Muscle layer of colon (tissue), 2 donors: ENCODE measurements at regions not wholly inside any gene's neighbourhood (a gene's known extent, or its start where the extent isn't known, plus 50 kb on each side); places are given as distances from the start of the nearest gene placed in this dataset.

Source experiments
- H3K27ac ChIP-seq: one replicate; pipeline ENCODE4 v1.7.0; 2013; ENCODE audit warnings: low read depth, mild to moderate bottlenecking, low read length, moderate library complexity
- H3K27me3 ChIP-seq, 2 donors: one replicate each; pipeline ENCODE4 v1.7.0; 2013; ENCODE audit warnings: low read length in 2 of 2, mild to moderate bottlenecking in 2 of 2; ENCODE audit not compliant: insufficient read depth in 2 of 2, control insufficient read depth in 1 of 2
- H3K36me3 ChIP-seq: one replicate; pipeline ENCODE4 v1.7.0; 2013; ENCODE audit warnings: mild to moderate bottlenecking, low read length; ENCODE audit not compliant: insufficient read depth
- H3K4me1 ChIP-seq: one replicate; pipeline ENCODE4 v1.7.0; 2013; ENCODE audit warnings: mild to moderate bottlenecking, low read length; ENCODE audit not compliant: insufficient read depth
- H3K4me3 ChIP-seq, 2 donors: one replicate each; pipeline ENCODE4 v1.7.0; 2013; ENCODE audit warnings: low read length in 2 of 2, low read depth in 1 of 2, mild to moderate bottlenecking in 1 of 2, moderate library complexity in 1 of 2
- H3K9ac ChIP-seq: one replicate; pipeline ENCODE4 v1.7.0; 2013; ENCODE audit warnings: low read length
- H3K9me3 ChIP-seq: one replicate; pipeline ENCODE4 v1.7.0; 2013; ENCODE audit warnings: mild to moderate bottlenecking, low read length
- donor health status: abdominal sarcoma.
- donor health status: Adenocarcinoma of cecum.

- H3K27ac ChIP-seq = no peak overlapping the region
Observed at GRCh38 chr1:55997536-55997935, 581.8 kb downstream of the PLPP3 start.

GRCh38 chr1:55993646-55994318 is 585.6 kb downstream of the PLPP3 start:
- H3K4me1 ChIP-seq = no peaks in the 10 kb centered on the region
- no peaks in the 10 kb centered on the region for H3K36me3 ChIP-seq
- H3K4me3 ChIP-seq = no peak overlapping the region
- H3K27ac ChIP-seq = no peak overlapping the region
- no peaks in the 10 kb centered on the region for H3K27me3 ChIP-seq
- no peak overlapping the region for H3K9ac ChIP-seq
- no peaks in the 10 kb centered on the region for H3K9me3 ChIP-seq

More at GRCh38 chr1:55997536-55997935, 581.8 kb downstream of the PLPP3 start:
- H3K4me1 ChIP-seq = no peaks in the 10 kb centered on the region
- H3K27me3 ChIP-seq = no peaks in the 10 kb centered on the region
- H3K4me3 ChIP-seq = no peak overlapping the region
- H3K9ac ChIP-seq = no peak overlapping the region
- H3K36me3 ChIP-seq = no peaks in the 10 kb centered on the region
- no peaks in the 10 kb centered on the region for H3K9me3 ChIP-seq

GRCh38 chr1:55990007-55990406 is 589.4 kb downstream of the PLPP3 start:
- Histone ChIP-seq H3K27me3 (no peaks in the 10 kb centered on the region), H3K36me3 (no peaks in the 10 kb centered on the region), H3K9ac (no peak overlapping the region), H3K27ac (no peak overlapping the region), H3K9me3 (no peaks in the 10 kb centered on the region), H3K4me1 (no peaks in the 10 kb centered on the region), H3K4me3 (no peak overlapping the region)

- no peaks in the 10 kb centered on the region for H3K27me3 ChIP-seq
- no peak overlapping the region for H3K9ac ChIP-seq
- H3K36me3 ChIP-seq = no peaks in the 10 kb centered on the region
- no peak overlapping the region for H3K27ac ChIP-seq
- H3K4me1 ChIP-seq = no peaks in the 10 kb centered on the region
- H3K4me3 ChIP-seq = no peak overlapping the region
- no peaks in the 10 kb centered on the region for H3K9me3 ChIP-seq
Observed at GRCh38 chr1:55988963-55989452, 590.4 kb downstream of the PLPP3 start.

- Histone ChIP-seq H3K27ac (no peak overlapping the region), H3K4me1 (no peaks in the 10 kb centered on the region), H3K9ac (no peak overlapping the region), H3K9me3 (no peaks in the 10 kb centered on the region), H3K27me3 (no peaks in the 10 kb centered on the region), H3K4me3 (no peak overlapping the region), H3K36me3 (no peaks in the 10 kb centered on the region)
Observed at GRCh38 chr1:55987491-55988249, 591.7 kb downstream of the PLPP3 start.

GRCh38 chr1:55986003-55986402 is 593.4 kb downstream of the PLPP3 start:
- Histone ChIP-seq H3K27me3 (no peaks in the 10 kb centered on the region), H3K4me1 (no peaks in the 10 kb centered on the region), H3K9me3 (no peaks in the 10 kb centered on the region), H3K4me3 (no peak overlapping the region), H3K9ac (no peak overlapping the region), H3K27ac (no peak overlapping the region), H3K36me3 (no peaks in the 10 kb centered on the region)

GRCh38 chr1:55981010-55981650 is 598.2 kb downstream of the PLPP3 start:
- no peaks in the 10 kb centered on the region for H3K36me3 ChIP-seq
- H3K4me3 ChIP-seq = no peak overlapping the region
- no peaks in the 10 kb centered on the region for H3K4me1 ChIP-seq
- H3K9me3 ChIP-seq = no peaks in the 10 kb centered on the region
- no peak overlapping the region for H3K27ac ChIP-seq
- no peaks in the 10 kb centered on the region for H3K27me3 ChIP-seq
- H3K9ac ChIP-seq = no peak overlapping the region

GRCh38 chr1:55980582-55980981 is 598.8 kb downstream of the PLPP3 start:
- Histone ChIP-seq H3K9me3 (no peaks in the 10 kb centered on the region), H3K9ac (no peak overlapping the region), H3K27me3 (no peaks in the 10 kb centered on the region), H3K27ac (no peak overlapping the region), H3K36me3 (no peaks in the 10 kb centered on the region), H3K4me1 (no peaks in the 10 kb centered on the region), H3K4me3 (no peak overlapping the region)

- no peak overlapping the region for H3K4me3 ChIP-seq
- no peaks in the 10 kb centered on the region for H3K36me3 ChIP-seq
- no peaks in the 10 kb centered on the region for H3K27me3 ChIP-seq
- H3K9me3 ChIP-seq = no peaks in the 10 kb centered on the region
- no peak overlapping the region for H3K9ac ChIP-seq
- peaks cover 15% of the 10 kb centered on the region for H3K4me1 ChIP-seq
- H3K27ac ChIP-seq = no peak overlapping the region
Observed at GRCh38 chr1:55974714-55975441, 604.5 kb downstream of the PLPP3 start.

GRCh38 chr1:55970526-55971110 is 608.7 kb downstream of the PLPP3 start:
- H3K9me3 ChIP-seq = no peaks in the 10 kb centered on the region
- H3K36me3 ChIP-seq = no peaks in the 10 kb centered on the region
- H3K4me1 ChIP-seq = peaks cover 15% of the 10 kb centered on the region
- H3K27ac ChIP-seq = no peak overlapping the region
- H3K27me3 ChIP-seq = no peaks in the 10 kb centered on the region
- H3K9ac ChIP-seq = no peak overlapping the region
- H3K4me3 ChIP-seq = no peak overlapping the region

- peaks cover 6% of the 10 kb centered on the region for H3K4me1 ChIP-seq
- no peaks in the 10 kb centered on the region for H3K36me3 ChIP-seq
- no peak overlapping the region for H3K9ac ChIP-seq
- H3K27ac ChIP-seq = no peak overlapping the region
- H3K4me3 ChIP-seq = no peak overlapping the region
- H3K27me3 ChIP-seq = no peaks in the 10 kb centered on the region
- H3K9me3 ChIP-seq = no peaks in the 10 kb centered on the region
Observed at GRCh38 chr1:55969322-55969721, 610.0 kb downstream of the PLPP3 start.
